ENCODE measurements at regions not wholly inside any gene's neighbourhood (a gene's known extent, or its start where the extent isn't known, plus 50 kb on each side); places are given as distances from the start of the nearest gene placed in this dataset.

- no peak overlapping the region for H3K4me3 ChIP-seq (ENCODE audit: control extremely low read depth in 1 of 5, extremely low read depth in 1 of 5, insufficient read depth in 1 of 5, low read depth in 2 of 5, low read length in 4 of 5)
- no peaks in the 10 kb centered on the region for H3K9me3 ChIP-seq (ENCODE audit: control extremely low read depth in 1 of 3, control insufficient read depth in 2 of 3, insufficient read depth in 1 of 3, low read length in 2 of 3)
- H3K4me1 ChIP-seq (ENCODE audit: control insufficient read depth in 2 of 2, insufficient read depth in 2 of 2, low read length in 2 of 2), result no peaks in the 10 kb centered on the region
- DNase-seq, result no peak
- POLR2A ChIA-PET, result no interaction called here
- ATAC-seq (ENCODE audit: low read depth), result no peak
- no peak overlapping the region for H3K9ac ChIP-seq (ENCODE audit: low read length)
- no peaks in the 10 kb centered on the region for H4K20me1 ChIP-seq (ENCODE audit: control insufficient read depth, insufficient read depth, low read length, poor library complexity, severe bottlenecking)
- H3K36me3 ChIP-seq (replicated peaks in 1 of 2; ENCODE audit: control extremely low read depth in 1 of 2, control insufficient read depth in 1 of 2, extremely low read depth in 1 of 2, insufficient read depth in 2 of 2, low read length in 1 of 2), result no peaks in the 10 kb centered on the region
- Mint-ChIP-seq H3K4me3 (no peak overlapping the region), H3K4me1 (no peaks in the 10 kb centered on the region), H3K27ac (no peak overlapping the region), H3K27me3 (no peaks in the 10 kb centered on the region), H3K9me3 (ENCODE audit: insufficient read depth) (no peaks in the 10 kb centered on the region)
- TF ChIP-seq EZH2 (IDR thresholded peaks at IDR 0.05; ENCODE audit: borderline replicate concordance, insufficient read depth, low read depth, low read length, poor library complexity, severe bottlenecking), result no peak
- TF ChIP-seq, protein P1, sequence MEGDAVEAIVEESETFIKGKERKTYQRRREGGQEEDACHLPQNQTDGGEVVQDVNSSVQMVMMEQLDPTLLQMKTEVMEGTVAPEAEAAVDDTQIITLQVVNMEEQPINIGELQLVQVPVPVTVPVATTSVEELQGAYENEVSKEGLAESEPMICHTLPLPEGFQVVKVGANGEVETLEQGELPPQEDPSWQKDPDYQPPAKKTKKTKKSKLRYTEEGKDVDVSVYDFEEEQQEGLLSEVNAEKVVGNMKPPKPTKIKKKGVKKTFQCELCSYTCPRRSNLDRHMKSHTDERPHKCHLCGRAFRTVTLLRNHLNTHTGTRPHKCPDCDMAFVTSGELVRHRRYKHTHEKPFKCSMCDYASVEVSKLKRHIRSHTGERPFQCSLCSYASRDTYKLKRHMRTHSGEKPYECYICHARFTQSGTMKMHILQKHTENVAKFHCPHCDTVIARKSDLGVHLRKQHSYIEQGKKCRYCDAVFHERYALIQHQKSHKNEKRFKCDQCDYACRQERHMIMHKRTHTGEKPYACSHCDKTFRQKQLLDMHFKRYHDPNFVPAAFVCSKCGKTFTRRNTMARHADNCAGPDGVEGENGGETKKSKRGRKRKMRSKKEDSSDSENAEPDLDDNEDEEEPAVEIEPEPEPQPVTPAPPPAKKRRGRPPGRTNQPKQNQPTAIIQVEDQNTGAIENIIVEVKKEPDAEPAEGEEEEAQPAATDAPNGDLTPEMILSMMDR (IDR thresholded peaks at IDR 0.05), result no peak
- no peaks in the 10 kb centered on the region for H3K79me2 ChIP-seq (ENCODE audit: control insufficient read depth, insufficient read depth, low read length)
- intact Hi-C loops (cut with micrococcal nuclease), result no loop called here
- no CpG with 5 or more reads among the region's 2 CpGs for WGBS (ENCODE audit: insufficient coverage)
- CTCF ChIA-PET, result no interaction called here
- no peaks in the 10 kb centered on the region for H3K27me3 ChIP-seq (replicated peaks in 1 of 4; ENCODE audit: control extremely low read depth in 1 of 4, control insufficient read depth in 3 of 4, insufficient read depth in 4 of 4, low read length in 3 of 4)
- H3K27ac ChIP-seq (ENCODE audit: low read length in 2 of 2), result no peak overlapping the region
- H2AFZ ChIP-seq (ENCODE audit: insufficient read depth, low read depth, low read length, poor library complexity, severe bottlenecking), result no peak overlapping the region
- H3K4me2 ChIP-seq (replicated peaks; ENCODE audit: low read depth, low read length, poor library complexity, severe bottlenecking), result no peak overlapping the region
Observed at GRCh38 chr4:149166876-149167275, 648.8 kb downstream of the IQCM start.

DNA sequence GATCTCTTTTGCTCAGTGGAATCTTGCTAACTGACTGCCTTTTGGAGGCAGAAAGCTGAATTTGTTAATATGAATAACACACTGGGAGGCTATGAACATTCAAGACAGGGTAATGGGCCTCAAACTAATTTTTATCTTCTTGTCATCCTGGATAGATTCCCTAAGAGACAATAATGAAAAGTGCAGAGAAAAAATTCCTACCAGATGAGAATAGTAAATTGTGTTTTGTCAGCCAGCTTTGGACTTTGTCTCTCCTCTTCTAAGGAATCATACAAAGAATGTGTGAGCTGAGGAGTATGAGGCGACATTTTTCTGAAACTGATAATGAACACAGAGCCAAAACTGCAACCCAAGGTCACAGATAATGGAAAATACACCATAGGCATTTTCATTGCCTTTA is 649.3 kb downstream of the IQCM start:
- no peak overlapping the region for H3K27ac Mint-ChIP-seq
- ATAC-seq (ENCODE audit: low read depth) (no peak), DNase-seq (no peak)
- no peaks in the 10 kb centered on the region for H3K4me1 ChIP-seq (ENCODE audit: control insufficient read depth in 2 of 2, insufficient read depth in 2 of 2, low read length in 2 of 2)
- no peaks in the 10 kb centered on the region for H3K79me2 ChIP-seq (ENCODE audit: control insufficient read depth, insufficient read depth, low read length)
- ChIA-PET POLR2A (no interaction called here), CTCF (no interaction called here)
- no CpG with 5 or more reads among the region's 1 CpG for WGBS (ENCODE audit: insufficient coverage)
- H3K36me3 ChIP-seq (replicated peaks in 1 of 2; ENCODE audit: control extremely low read depth in 1 of 2, control insufficient read depth in 1 of 2, extremely low read depth in 1 of 2, insufficient read depth in 2 of 2, low read length in 1 of 2), result no peaks in the 10 kb centered on the region
- H3K9me3 ChIP-seq (ENCODE audit: control extremely low read depth in 1 of 3, control insufficient read depth in 2 of 3, insufficient read depth in 1 of 3, low read length in 2 of 3), result no peaks in the 10 kb centered on the region
- H3K4me3 Mint-ChIP-seq, result no peak overlapping the region
- H4K20me1 ChIP-seq (ENCODE audit: control insufficient read depth, insufficient read depth, low read length, poor library complexity, severe bottlenecking), result no peaks in the 10 kb centered on the region
- no peaks in the 10 kb centered on the region for H3K9me3 Mint-ChIP-seq (ENCODE audit: insufficient read depth)
- intact Hi-C loops (cut with micrococcal nuclease), result no loop called here
- TF ChIP-seq, protein P1 (IDR thresholded peaks at IDR 0.05), result no peak
- TF ChIP-seq EZH2 (IDR thresholded peaks at IDR 0.05; ENCODE audit: borderline replicate concordance, insufficient read depth, low read depth, low read length, poor library complexity, severe bottlenecking), result no peak
- no peaks in the 10 kb centered on the region for H3K4me1 Mint-ChIP-seq
- no peak overlapping the region for H3K4me3 ChIP-seq (ENCODE audit: control extremely low read depth in 1 of 5, extremely low read depth in 1 of 5, insufficient read depth in 1 of 5, low read depth in 2 of 5, low read length in 4 of 5)
- no peak overlapping the region for H3K9ac ChIP-seq (ENCODE audit: low read length)
- no peak overlapping the region for H3K4me2 ChIP-seq (replicated peaks; ENCODE audit: low read depth, low read length, poor library complexity, severe bottlenecking)
- no peak overlapping the region for H2AFZ ChIP-seq (ENCODE audit: insufficient read depth, low read depth, low read length, poor library complexity, severe bottlenecking)
- H3K27ac ChIP-seq (ENCODE audit: low read length in 2 of 2), result no peak overlapping the region
- no peaks in the 10 kb centered on the region for H3K27me3 ChIP-seq (replicated peaks in 1 of 4; ENCODE audit: control extremely low read depth in 1 of 4, control insufficient read depth in 3 of 4, insufficient read depth in 4 of 4, low read length in 3 of 4)
- no peaks in the 10 kb centered on the region for H3K27me3 Mint-ChIP-seq

Data from B cell (primary cell).